Neutrophil (primary cell): ENCODE measurements at regions not wholly inside any gene's neighbourhood (a gene's known extent, or its start where the extent isn't known, plus 50 kb on each side); places are given as distances from the start of the nearest gene placed in this dataset.

Experiments
- H3K27ac ChIP-seq: fragments of 200-600 bp; sonication (generic); 2 replicates; pipeline ENCODE4 v1.5.1; 2016; ENCODE audit warnings: mild to moderate bottlenecking, moderate library complexity
- H3K27me3 ChIP-seq: fragments of 200-600 bp; sonication (generic); 2 replicates; pipeline ENCODE4 v1.6.0; 2016; ENCODE audit warnings: mild to moderate bottlenecking
- H3K36me3 ChIP-seq: fragments of 200-600 bp; sonication (generic); 2 replicates; pipeline ENCODE4 v1.5.1; 2017
- H3K4me1 ChIP-seq, 2 experiments: fragments of 200-600 bp in 1 of 2; sonication (generic) in 1 of 2; 1 replicate in 1 of 2; 2 replicates in 1 of 2; pipeline versions ENCODE4 v1.5.1 to v1.6.1; 2013 to 2016; ENCODE audit warnings: low read depth in 1 of 2, low read length in 1 of 2, mild to moderate bottlenecking in 1 of 2, moderate library complexity in 1 of 2; ENCODE audit not compliant: control insufficient read depth in 1 of 2, insufficient read depth in 1 of 2
- H3K4me3 ChIP-seq, 2 experiments: fragments of 200-600 bp in 1 of 2; sonication (generic) in 1 of 2; 1 replicate in 1 of 2; 2 replicates in 1 of 2; pipeline ENCODE4 v1.5.1; 2013 to 2016; ENCODE audit warnings: low read depth in 1 of 2, low read length in 1 of 2, mild to moderate bottlenecking in 1 of 2, moderate library complexity in 1 of 2
- H3K9me3 ChIP-seq: fragments of 200-600 bp; sonication (generic); 2 replicates; pipeline ENCODE4 v1.5.1; 2016
- TF ChIP-seq, protein P1 (sequence below): fragments of 200-600 bp; sonication (generic); IDR thresholded peaks from 2 replicates; pipeline ENCODE4 v1.5.1; 2016; ENCODE audit warnings: antibody characterized with exemption

DNA sequence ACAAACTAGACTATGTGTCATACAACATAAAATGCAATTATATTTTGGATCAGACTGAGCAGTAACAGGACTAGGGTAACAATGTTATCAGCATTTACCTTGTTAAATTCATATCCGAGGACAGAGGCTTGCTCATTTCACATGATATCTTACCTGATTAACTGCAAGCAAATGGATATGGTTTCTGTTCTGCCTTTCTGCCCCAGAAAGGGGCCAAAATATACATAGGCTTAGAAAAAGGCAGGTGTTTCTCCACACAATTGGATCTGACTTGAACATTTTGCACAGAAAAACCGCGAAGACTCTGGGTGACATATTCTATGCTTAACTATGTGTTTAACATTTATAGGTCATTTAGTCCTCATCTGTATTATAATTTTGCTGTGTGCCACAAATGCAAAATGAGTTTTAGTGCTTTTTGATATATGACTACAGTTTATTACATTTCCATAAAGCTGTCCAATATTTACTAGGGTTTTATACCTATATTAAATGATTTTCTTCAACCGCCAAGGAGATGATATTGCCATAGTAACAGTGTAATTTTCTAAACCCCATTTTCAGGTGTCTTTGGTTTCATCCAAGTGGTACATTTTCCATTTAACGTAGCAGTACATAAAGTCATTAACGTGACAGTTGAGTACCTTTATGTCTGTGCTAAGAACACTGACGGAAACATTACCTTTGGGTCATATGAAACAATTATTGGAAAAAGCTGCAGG is 249.3 kb upstream of the KRR1 start:
- Histone ChIP-seq H3K9me3 (no peaks in the 10 kb centered on the region), H3K27me3 (no peaks in the 10 kb centered on the region), H3K4me3 (no peak overlapping the region), H3K4me1 (no peaks in the 10 kb centered on the region), H3K36me3 (no peaks in the 10 kb centered on the region), H3K27ac (no peak overlapping the region)
- TF ChIP-seq, protein P1, sequence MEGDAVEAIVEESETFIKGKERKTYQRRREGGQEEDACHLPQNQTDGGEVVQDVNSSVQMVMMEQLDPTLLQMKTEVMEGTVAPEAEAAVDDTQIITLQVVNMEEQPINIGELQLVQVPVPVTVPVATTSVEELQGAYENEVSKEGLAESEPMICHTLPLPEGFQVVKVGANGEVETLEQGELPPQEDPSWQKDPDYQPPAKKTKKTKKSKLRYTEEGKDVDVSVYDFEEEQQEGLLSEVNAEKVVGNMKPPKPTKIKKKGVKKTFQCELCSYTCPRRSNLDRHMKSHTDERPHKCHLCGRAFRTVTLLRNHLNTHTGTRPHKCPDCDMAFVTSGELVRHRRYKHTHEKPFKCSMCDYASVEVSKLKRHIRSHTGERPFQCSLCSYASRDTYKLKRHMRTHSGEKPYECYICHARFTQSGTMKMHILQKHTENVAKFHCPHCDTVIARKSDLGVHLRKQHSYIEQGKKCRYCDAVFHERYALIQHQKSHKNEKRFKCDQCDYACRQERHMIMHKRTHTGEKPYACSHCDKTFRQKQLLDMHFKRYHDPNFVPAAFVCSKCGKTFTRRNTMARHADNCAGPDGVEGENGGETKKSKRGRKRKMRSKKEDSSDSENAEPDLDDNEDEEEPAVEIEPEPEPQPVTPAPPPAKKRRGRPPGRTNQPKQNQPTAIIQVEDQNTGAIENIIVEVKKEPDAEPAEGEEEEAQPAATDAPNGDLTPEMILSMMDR: no peak

GRCh38 chr12:75759842-75760572 is 248.6 kb upstream of the KRR1 start:
- Histone ChIP-seq H3K27me3 (no peaks in the 10 kb centered on the region), H3K9me3 (no peaks in the 10 kb centered on the region), H3K4me1 (no peaks in the 10 kb centered on the region), H3K36me3 (no peaks in the 10 kb centered on the region), H3K27ac (no peak overlapping the region), H3K4me3 (no peak overlapping the region)
- TF ChIP-seq, protein P1: no peak

- H3K4me3 ChIP-seq: no peak overlapping the region
- H3K27me3 ChIP-seq: no peaks in the 10 kb centered on the region
- no peaks in the 10 kb centered on the region for H3K36me3 ChIP-seq
- TF ChIP-seq, protein P1: no peak
- no peaks in the 10 kb centered on the region for H3K4me1 ChIP-seq
- no peak overlapping the region for H3K27ac ChIP-seq
- H3K9me3 ChIP-seq: no peaks in the 10 kb centered on the region
These were observed 247.8 kb upstream of the KRR1 start for GRCh38 chr12:75759196-75759595.

DNA sequence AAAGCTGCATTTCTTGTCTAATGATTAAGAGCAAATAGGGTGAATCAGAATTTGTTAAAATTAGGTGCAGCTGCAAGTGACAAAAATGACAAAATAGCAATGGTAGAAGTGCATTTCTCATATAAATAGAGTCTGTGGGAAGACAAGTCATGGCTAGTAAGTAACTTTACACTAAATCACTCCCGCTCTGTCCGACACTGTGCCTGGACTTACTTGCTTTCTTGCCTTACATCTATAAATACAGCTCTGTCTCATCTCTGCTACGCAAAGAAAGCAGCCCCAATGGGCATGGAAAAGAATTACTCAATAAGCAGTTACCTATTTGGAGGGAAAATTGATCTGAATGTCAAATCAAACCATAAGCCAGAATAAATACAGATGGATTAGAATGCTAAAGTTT is 245.4 kb upstream of the KRR1 start:
- Histone ChIP-seq H3K36me3 (no peaks in the 10 kb centered on the region), H3K27me3 (no peaks in the 10 kb centered on the region), H3K27ac (no peak overlapping the region), H3K4me1 (no peaks in the 10 kb centered on the region), H3K4me3 (no peak overlapping the region), H3K9me3 (no peaks in the 10 kb centered on the region)
- TF ChIP-seq, protein P1: no peak

- H3K4me1 ChIP-seq: no peaks in the 10 kb centered on the region
- H3K36me3 ChIP-seq: no peaks in the 10 kb centered on the region
- TF ChIP-seq, protein P1: no peak
- no peak overlapping the region for H3K27ac ChIP-seq
- no peaks in the 10 kb centered on the region for H3K9me3 ChIP-seq
- no peak overlapping the region for H3K4me3 ChIP-seq
- no peaks in the 10 kb centered on the region for H3K27me3 ChIP-seq
These were observed 244.7 kb upstream of the KRR1 start for GRCh38 chr12:75756111-75756510.
